Chondrocyte (in vitro differentiated cells): ENCODE measurements at regions not wholly inside any gene's neighbourhood (a gene's known extent, or its start where the extent isn't known, plus 50 kb on each side); places are given as distances from the start of the nearest gene placed in this dataset.

Source experiments
- DNase-seq: peaks from one replicate; pipeline ENCODE4 v3.0.0; 2021; ENCODE audit warnings: mixed read lengths, low spot score
- H3K27ac Mint-ChIP-seq: one replicate; pipeline ENCODE4 v1.8.0; 2021; ENCODE audit warnings: mild to moderate bottlenecking, moderate library complexity, mixed read lengths; ENCODE audit not compliant: unreplicated experiment
- H3K27me3 Mint-ChIP-seq: 2 replicates; pipeline ENCODE4 v1.8.0; 2021; ENCODE audit warnings: low read depth, mixed read lengths
- H3K36me3 Mint-ChIP-seq: 2 replicates; pipeline ENCODE4 v1.8.0; 2021; ENCODE audit warnings: low read depth, mixed read lengths
- H3K4me1 Mint-ChIP-seq: 2 replicates; pipeline ENCODE4 v1.8.0; 2021; ENCODE audit warnings: low read depth, mild to moderate bottlenecking, mixed read lengths
- H3K4me3 Mint-ChIP-seq: one replicate; pipeline ENCODE4 v1.8.0; 2021; ENCODE audit warnings: mild to moderate bottlenecking, moderate library complexity, mixed read lengths; ENCODE audit not compliant: unreplicated experiment
- H3K9me3 Mint-ChIP-seq: 2 replicates; pipeline ENCODE4 v1.8.0; 2021; ENCODE audit warnings: low read depth, mixed read lengths
- CTCF ChIP-seq: fragments of 200-600 bp; sonication (generic); IDR thresholded peaks from 2 replicates; pipeline ENCODE4 v1.5.0; 2021; ENCODE audit warnings: antibody characterized with exemption, mild to moderate bottlenecking, moderate library complexity

- Mint-ChIP-seq H3K36me3 (no peaks in the 10 kb centered on the region), H3K4me3 (no peak overlapping the region), H3K27ac (no peak overlapping the region), H3K4me1 (no peaks in the 10 kb centered on the region), H3K27me3 (no peaks in the 10 kb centered on the region), H3K9me3 (peaks cover 16% of the 10 kb centered on the region)
- no peak for DNase-seq
- TF ChIP-seq CTCF = no peak
These were observed 129.8 kb upstream of the TOM1L1 start for GRCh38 chr17:54770836-54771235.

- no peak for DNase-seq
- no peaks in the 10 kb centered on the region for H3K36me3 Mint-ChIP-seq
- no peak for TF ChIP-seq CTCF
- no peaks in the 10 kb centered on the region for H3K4me1 Mint-ChIP-seq
- H3K27me3 Mint-ChIP-seq = no peaks in the 10 kb centered on the region
- no peak overlapping the region for H3K4me3 Mint-ChIP-seq
- H3K27ac Mint-ChIP-seq = no peak overlapping the region
- peaks cover 16% of the 10 kb centered on the region for H3K9me3 Mint-ChIP-seq
These were observed 129.2 kb upstream of the TOM1L1 start for GRCh38 chr17:54771409-54771915.

- Mint-ChIP-seq H3K9me3 (peaks cover 3% of the 10 kb centered on the region), H3K4me3 (no peak overlapping the region), H3K27ac (no peak overlapping the region), H3K4me1 (no peaks in the 10 kb centered on the region), H3K36me3 (no peaks in the 10 kb centered on the region), H3K27me3 (no peaks in the 10 kb centered on the region)
- no peak for DNase-seq
- no peak for TF ChIP-seq CTCF
These were observed 120.4 kb upstream of the TOM1L1 start for GRCh38 chr17:54780238-54780637.

- no peak overlapping the region for H3K27ac Mint-ChIP-seq
- no peaks in the 10 kb centered on the region for H3K27me3 Mint-ChIP-seq
These were observed 119.3 kb upstream of the TOM1L1 start for GRCh38 chr17:54781389-54781788.

GRCh38 chr17:54784305-54784704, 116.3 kb upstream of the TOM1L1 start:
- TF ChIP-seq CTCF = no peak
- Mint-ChIP-seq H3K9me3 (peaks cover 5% of the 10 kb centered on the region), H3K4me1 (no peaks in the 10 kb centered on the region), H3K27me3 (no peaks in the 10 kb centered on the region), H3K4me3 (no peak overlapping the region), H3K36me3 (no peaks in the 10 kb centered on the region), H3K27ac (no peak overlapping the region)
- no peak for DNase-seq

More at GRCh38 chr17:54781389-54781788, 119.3 kb upstream of the TOM1L1 start:
- no peak overlapping the region for H3K4me3 Mint-ChIP-seq
- no peak for DNase-seq
- peaks cover 3% of the 10 kb centered on the region for H3K9me3 Mint-ChIP-seq
- no peak for TF ChIP-seq CTCF
- no peaks in the 10 kb centered on the region for H3K36me3 Mint-ChIP-seq
- no peaks in the 10 kb centered on the region for H3K4me1 Mint-ChIP-seq
